GM12878 (cell line): ENCODE measurements at regions not wholly inside any gene's neighbourhood (a gene's known extent, or its start where the extent isn't known, plus 50 kb on each side); places are given as distances from the start of the nearest gene placed in this dataset.

Experiments used
- ATAC-seq: fragments of 200-7000 bp; cut with Tn5 transposase; 3 replicates; pipeline ENCODE4 v1.9.1; 2020; ENCODE audit warnings: mild to moderate bottlenecking, moderate library complexity
- BruUV-seq: library from RNA; stranded (reverse); fragments of 400-500 nt; replicated peaks from 2 replicates; lab custom pipeline; 2021; lab: Mats Ljungman, UMichigan
- CTCF ChIA-PET: fragments of 300-600 bp; sonication (Branson Sonifier 250); formaldehyde crosslinking; extraction: SDS; loops from one replicate; lab custom pipeline; 2021; ENCODE audit warnings: inconsistent platforms; lab: Yijun Ruan, JAX
- POLR2A ChIA-PET: fragments of 350-600 bp; formaldehyde crosslinking; extraction: SDS; loops from one replicate; lab custom pipeline; 2021; ENCODE audit warnings: inconsistent platforms; lab: Charles Lee
- RAD21 ChIA-PET: fragments of 300-600 bp; sonication (Branson Sonifier 250); formaldehyde crosslinking; loops from one replicate; lab custom pipeline; 2023; ENCODE audit warnings: antibody characterized with exemption; ENCODE audit not compliant: unreplicated experiment; lab: Charles Lee
- SMC1A ChIA-PET: fragments of 300-600 bp; sonication (Branson Sonifier 250); formaldehyde crosslinking; loops from one replicate; lab custom pipeline; 2023; ENCODE audit not compliant: unreplicated experiment, uncharacterized antibody; lab: Charles Lee
- DNase-seq: peaks from one replicate; pipeline ENCODE4 v3.0.0-alpha.2; 2011; ENCODE audit warnings: low read depth, low spot score
- FAIRE-seq: peaks from 3 replicates; lab custom pipeline; 2011; peaks lifted over from hg19 to GRCh38; lab: Jason Lieb, UNC
- H2AFZ ChIP-seq: 2 replicates; pipeline ENCODE4 v1.6.0; 2011; ENCODE audit warnings: low read depth, low read length, control low read depth; ENCODE audit not compliant: control insufficient read depth
- H3K27ac ChIP-seq: 2 replicates; pipeline ENCODE4 v1.5.1; 2011; ENCODE audit warnings: control low read depth; ENCODE audit not compliant: control insufficient read depth, insufficient read depth
- H3K27me3 ChIP-seq, 2 experiments: replicated peaks in 1 of 2; 2 replicates each; pipeline versions ENCODE4 v1.6.0 to v1.6.1; 2011; ENCODE audit warnings: low read length in 1 of 2; ENCODE audit not compliant: control insufficient read depth in 2 of 2, insufficient read depth in 2 of 2
- H3K36me3 ChIP-seq, 2 experiments: 2 replicates each; pipeline ENCODE4 v1.5.1; 2011; ENCODE audit warnings: low read length in 1 of 2; ENCODE audit not compliant: control insufficient read depth in 2 of 2, insufficient read depth in 2 of 2
- H3K4me1 ChIP-seq: 2 replicates; pipeline ENCODE4 v1.6.1; 2011; ENCODE audit warnings: mild to moderate bottlenecking, low read length, moderate library complexity, mixed read lengths; ENCODE audit not compliant: control insufficient read depth, insufficient read depth
- H3K4me2 ChIP-seq: 2 replicates; pipeline ENCODE4 v1.6.0; 2011; ENCODE audit warnings: control low read depth; ENCODE audit not compliant: control insufficient read depth, insufficient read depth
- H3K4me3 ChIP-seq: fragments of 200-600 bp; sonication (generic); 2 replicates; pipeline ENCODE4 v1.5.1; 2016
- H3K79me2 ChIP-seq: 2 replicates; pipeline ENCODE4 v1.6.0; 2011; ENCODE audit warnings: low read length; ENCODE audit not compliant: control insufficient read depth, insufficient read depth
- H3K9ac ChIP-seq: 2 replicates; pipeline ENCODE4 v1.8.0; 2011; ENCODE audit warnings: low read length, control low read depth, mixed read lengths; ENCODE audit not compliant: control insufficient read depth, insufficient read depth
- H3K9me3 ChIP-seq: replicated peaks from 3 replicates; pipeline ENCODE4 v1.5.1; 2011; ENCODE audit warnings: mild to moderate bottlenecking, low read length; ENCODE audit not compliant: control insufficient read depth, insufficient read depth
- H4K20me1 ChIP-seq: 2 replicates; pipeline ENCODE4 v1.6.0; 2011; ENCODE audit not compliant: control insufficient read depth, insufficient read depth
- CUX1 ChIP-seq: IDR thresholded peaks from 2 replicates; pipeline ENCODE4 v1.6.1; 2012; ENCODE audit warnings: improper control_type of control experiment, low read depth, low read length; ENCODE audit not compliant: insufficient replicate concordance
- EGR1 ChIP-seq, 2 experiments: IDR thresholded peaks; 1 replicate in 1 of 2; 2 replicates in 1 of 2; pipeline ENCODE4 v1.6.1; 2011 to 2012; ENCODE audit warnings: low read depth in 2 of 2, low read length in 2 of 2, borderline replicate concordance in 1 of 2, mild to moderate bottlenecking in 1 of 2, moderate library complexity in 1 of 2
- ESRRA ChIP-seq: IDR thresholded peaks from 2 replicates; pipeline ENCODE4 v1.6.1; 2012; ENCODE audit warnings: mild to moderate bottlenecking, low read length, improper control_type of control experiment
- JUND ChIP-seq: IDR thresholded peaks from 2 replicates; pipeline ENCODE4 v1.6.1; 2012; ENCODE audit warnings: low read depth, mild to moderate bottlenecking, low read length, improper control_type of control experiment, moderate library complexity
- LARP7 ChIP-seq: fragments of 450-650 bp; IDR thresholded peaks from 2 replicates; pipeline ENCODE4 v1.6.1; 2017; ENCODE audit warnings: mild to moderate bottlenecking
- MYC ChIP-seq: IDR thresholded peaks from 2 replicates; pipeline ENCODE4 v1.6.1; 2011; ENCODE audit warnings: mild to moderate bottlenecking, low read length, moderate library complexity, inconsistent platforms; ENCODE audit not compliant: insufficient read depth, insufficient replicate concordance, insufficient read length, severe bottlenecking
- SMAD5 ChIP-seq: IDR thresholded peaks from 2 replicates; pipeline ENCODE4 v1.6.1; 2016; ENCODE audit warnings: antibody characterized with exemption, low read depth
- SMARCA5 ChIP-seq: fragments of 450-650 bp; IDR thresholded peaks from 2 replicates; pipeline ENCODE4 v1.6.1; 2017; ENCODE audit warnings: mild to moderate bottlenecking
- STAT3 ChIP-seq: IDR thresholded peaks from 2 replicates; pipeline ENCODE4 v1.6.1; 2011; ENCODE audit warnings: low read depth, low read length, improper control_type of control experiment
- WGBS: methylation state at CpG from one replicate; pipeline ENCODE4 v1.1.6; 2016; ENCODE audit warnings: low lambda C conversion rate; ENCODE audit not compliant: insufficient replicate concordance, insufficient coverage; ENCODE audit errors: missing lambda C conversion rate; 5-methylcytosine and 5-hydroxymethylcytosine counted together
- in situ Hi-C: fragments of 300-500 bp; cut with MboI; formaldehyde crosslinking; loops from 9 replicates; pipeline ENCODE4 v1.14.3; 2018; ENCODE audit warnings: mixed read lengths
- intact Hi-C: fragments of 100-400 bp; cut with micrococcal nuclease; formaldehyde crosslinking; loops from one replicate; pipeline ENCODE4 v1.14.2; 2022; ENCODE audit not compliant: unreplicated experiment
- TF ChIP-seq, protein P1 (sequence below): fragments of 150-350 bp; IDR thresholded peaks from 2 replicates; pipeline ENCODE4 v1.6.1; 2014; ENCODE audit warnings: mild to moderate bottlenecking, low read depth, low read length
- TF ChIP-seq, protein P2 (sequence below): IDR thresholded peaks from 2 replicates; pipeline ENCODE4 v1.6.1; 2011; ENCODE audit warnings: low read depth, mild to moderate bottlenecking, low read length, moderate library complexity, borderline replicate concordance; ENCODE audit errors: extremely low read depth

- TF ChIP-seq, protein P1, sequence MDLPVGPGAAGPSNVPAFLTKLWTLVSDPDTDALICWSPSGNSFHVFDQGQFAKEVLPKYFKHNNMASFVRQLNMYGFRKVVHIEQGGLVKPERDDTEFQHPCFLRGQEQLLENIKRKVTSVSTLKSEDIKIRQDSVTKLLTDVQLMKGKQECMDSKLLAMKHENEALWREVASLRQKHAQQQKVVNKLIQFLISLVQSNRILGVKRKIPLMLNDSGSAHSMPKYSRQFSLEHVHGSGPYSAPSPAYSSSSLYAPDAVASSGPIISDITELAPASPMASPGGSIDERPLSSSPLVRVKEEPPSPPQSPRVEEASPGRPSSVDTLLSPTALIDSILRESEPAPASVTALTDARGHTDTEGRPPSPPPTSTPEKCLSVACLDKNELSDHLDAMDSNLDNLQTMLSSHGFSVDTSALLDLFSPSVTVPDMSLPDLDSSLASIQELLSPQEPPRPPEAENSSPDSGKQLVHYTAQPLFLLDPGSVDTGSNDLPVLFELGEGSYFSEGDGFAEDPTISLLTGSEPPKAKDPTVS = no peak
- TF ChIP-seq LARP7 = no peak
- TF ChIP-seq STAT3 = no peak
- no peak for TF ChIP-seq JUND
- no peak for TF ChIP-seq CUX1
- TF ChIP-seq SMARCA5 = no peak
Measured at GRCh38 chr10:84593506-84593905, 265.1 kb downstream of the CCSER2 start (continued).

GRCh38 chr10:84596585-84596984 lies 268.2 kb downstream of the CCSER2 start:
- ChIA-PET POLR2A (no interaction called here), CTCF (no interaction called here), RAD21 (no interaction called here), SMC1A (interaction anchor here (0.6 kb wide), 1 partner anchor 54 kb away, joined by 3 read pairs; no protein-coding TSS in a partner anchor)
- H3K9ac ChIP-seq = no peak overlapping the region
- FAIRE-seq = no peak
- H2AFZ ChIP-seq = no peak overlapping the region
- no peaks in the 10 kb centered on the region for H3K4me1 ChIP-seq
- no peak overlapping the region for H3K4me3 ChIP-seq
- no TSS peak for BruUV-seq
- no peak for DNase-seq
- WGBS = 55% methylated on average over 4 of the region's 4 CpGs
- no peaks in the 10 kb centered on the region for H3K27me3 ChIP-seq
- H3K4me2 ChIP-seq = no peak overlapping the region
- no peaks in the 10 kb centered on the region for H4K20me1 ChIP-seq
- H3K9me3 ChIP-seq = no peaks in the 10 kb centered on the region
- no peak overlapping the region for H3K27ac ChIP-seq
- TF ChIP-seq ESRRA (no peak), MYC (no peak), SMAD5 (no peak), EGR1 (IDR thresholded peaks at IDR 0.05; ENCODE audit: borderline replicate concordance in 1 of 2, low read depth in 2 of 2, low read length in 2 of 2) (no peak)
- TF ChIP-seq, protein P2, sequence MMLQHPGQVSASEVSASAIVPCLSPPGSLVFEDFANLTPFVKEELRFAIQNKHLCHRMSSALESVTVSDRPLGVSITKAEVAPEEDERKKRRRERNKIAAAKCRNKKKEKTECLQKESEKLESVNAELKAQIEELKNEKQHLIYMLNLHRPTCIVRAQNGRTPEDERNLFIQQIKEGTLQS = no peak
- TF ChIP-seq, all 136 proteins: peak for 0
- intact Hi-C loops (no loop called here), in situ Hi-C loops (no loop called here)
- no peaks in the 10 kb centered on the region for H3K79me2 ChIP-seq
- no peaks in the 10 kb centered on the region for H3K36me3 ChIP-seq
- ATAC-seq = no peak
